MM.1S (cell line): ENCODE measurements at regions not wholly inside any gene's neighbourhood (a gene's known extent, or its start where the extent isn't known, plus 50 kb on each side); places are given as distances from the start of the nearest gene placed in this dataset.

Source experiments
- DNase-seq: peaks from one replicate; pipeline ENCODE4 v3.0.0-alpha.2; 2015
- H2AFZ ChIP-seq: fragments of 300-600 bp; sonication (generic); 2 replicates; pipeline ENCODE4 v1.6.0; 2016; ENCODE audit warnings: antibody characterized with exemption, low read length
- H3F3A ChIP-seq: fragments of 300-600 bp; sonication (generic); 2 replicates; pipeline ENCODE4 v1.6.1; 2016; ENCODE audit warnings: mild to moderate bottlenecking, antibody characterized with exemption, low read length, moderate library complexity, mixed read lengths; ENCODE audit not compliant: insufficient read depth
- H3K27ac ChIP-seq: fragments of 300-600 bp; sonication (generic); 2 replicates; pipeline ENCODE4 v1.5.1; 2016; ENCODE audit warnings: mild to moderate bottlenecking, low read length
- H3K27me3 ChIP-seq: fragments of 300-600 bp; sonication (generic); replicated peaks from 2 replicates; pipeline ENCODE4 v1.6.0; 2016; ENCODE audit warnings: low read length; ENCODE audit not compliant: insufficient read depth
- H3K36me3 ChIP-seq: fragments of 300-600 bp; sonication (generic); replicated peaks from 2 replicates; pipeline ENCODE4 v1.6.1; 2016; ENCODE audit warnings: mild to moderate bottlenecking, low read length, mixed read lengths; ENCODE audit not compliant: insufficient read depth
- H3K4me1 ChIP-seq: fragments of 300-600 bp; sonication (generic); 2 replicates; pipeline ENCODE4 v1.6.1; 2016; ENCODE audit warnings: low read length, mixed read lengths
- H3K4me2 ChIP-seq: fragments of 300-600 bp; sonication (generic); 2 replicates; pipeline ENCODE4 v1.6.0; 2016; ENCODE audit warnings: low read depth, low read length
- H3K4me3 ChIP-seq: fragments of 300-600 bp; sonication (generic); 2 replicates; pipeline ENCODE4 v1.5.1; 2016; ENCODE audit warnings: low read length, mixed read lengths
- H3K79me2 ChIP-seq: fragments of 300-600 bp; sonication (generic); 2 replicates; pipeline ENCODE4 v1.6.1; 2016; ENCODE audit warnings: mixed run types, low read length, mixed read lengths
- H3K9ac ChIP-seq: fragments of 300-600 bp; sonication (generic); 2 replicates; pipeline ENCODE4 v1.6.1; 2016; ENCODE audit warnings: low read length, mixed read lengths
- H3K9me2 ChIP-seq: fragments of 300-600 bp; sonication (generic); replicated peaks from 2 replicates; pipeline ENCODE4 v1.6.1; 2016; ENCODE audit warnings: mild to moderate bottlenecking, low read length, mixed read lengths; ENCODE audit not compliant: insufficient read depth
- H3K9me3 ChIP-seq: fragments of 300-600 bp; sonication (generic); replicated peaks from 2 replicates; pipeline ENCODE4 v1.6.1; 2016; ENCODE audit warnings: mild to moderate bottlenecking, low read length, mixed read lengths; ENCODE audit not compliant: insufficient read depth
- H4K20me1 ChIP-seq: fragments of 300-600 bp; sonication (generic); 2 replicates; pipeline ENCODE4 v1.6.1; 2016; ENCODE audit warnings: mild to moderate bottlenecking, low read length, moderate library complexity, mixed read lengths; ENCODE audit not compliant: insufficient read depth
- CTCF ChIP-seq: fragments of 300-600 bp; sonication (generic); IDR thresholded peaks from 2 replicates; pipeline ENCODE4 v1.5.1; 2016; ENCODE audit warnings: antibody characterized with exemption, low read length, mixed read lengths
- EZH2 ChIP-seq: fragments of 300-600 bp; sonication (generic); optimal IDR thresholded peaks from 2 replicates; pipeline ENCODE3; 2017; ENCODE audit warnings: low read depth, mild to moderate bottlenecking, antibody characterized with exemption, low read length, mixed read lengths
- EZH2phosphoT487 ChIP-seq: fragments of 300-600 bp; sonication (generic); IDR thresholded peaks from 2 replicates; pipeline ENCODE4 v1.6.1; 2018; ENCODE audit warnings: antibody characterized with exemption, low read length

- no peaks in the 10 kb centered on the region for H3K9me3 ChIP-seq
- no peak for DNase-seq
- no peak overlapping the region for H3K4me2 ChIP-seq
- no peak overlapping the region for H2AFZ ChIP-seq
- H3K27ac ChIP-seq = no peak overlapping the region
- no peaks in the 10 kb centered on the region for H3K36me3 ChIP-seq
- H3K4me3 ChIP-seq = no peak overlapping the region
- TF ChIP-seq CTCF (no peak), EZH2phosphoT487 (no peak), EZH2 (no peak)
- H3K27me3 ChIP-seq = no peaks in the 10 kb centered on the region
- H3K9me2 ChIP-seq = no peaks in the 10 kb centered on the region
- H3K79me2 ChIP-seq = no peaks in the 10 kb centered on the region
- no peaks in the 10 kb centered on the region for H4K20me1 ChIP-seq
- H3K4me1 ChIP-seq = no peaks in the 10 kb centered on the region
- H3K9ac ChIP-seq = no peak overlapping the region
- H3F3A ChIP-seq = no peaks in the 10 kb centered on the region
Measured at GRCh38 chr7:125030756-125031387, 101.2 kb upstream of the POT1 start.

- Histone ChIP-seq H3K36me3 (no peaks in the 10 kb centered on the region), H3K4me3 (no peak overlapping the region), H4K20me1 (no peaks in the 10 kb centered on the region), H2AFZ (no peak overlapping the region), H3K4me2 (no peak overlapping the region), H3K27ac (no peak overlapping the region), H3F3A (no peaks in the 10 kb centered on the region), H3K9ac (no peak overlapping the region), H3K9me2 (no peaks in the 10 kb centered on the region), H3K9me3 (no peaks in the 10 kb centered on the region), H3K4me1 (no peaks in the 10 kb centered on the region), H3K27me3 (no peaks in the 10 kb centered on the region), H3K79me2 (no peaks in the 10 kb centered on the region)
- DNase-seq = no peak
- TF ChIP-seq EZH2 = no peak
- TF ChIP-seq EZH2phosphoT487 = no peak
- TF ChIP-seq CTCF = no peak
Measured at GRCh38 chr7:125025620-125026019, 96.0 kb upstream of the POT1 start.

GRCh38 chr7:125020801-125021200 is 91.2 kb upstream of the POT1 start:
- Histone ChIP-seq H3F3A (no peaks in the 10 kb centered on the region), H3K4me1 (no peaks in the 10 kb centered on the region), H3K9ac (no peak overlapping the region), H3K27me3 (no peaks in the 10 kb centered on the region), H3K9me3 (no peaks in the 10 kb centered on the region), H3K27ac (no peak overlapping the region), H3K4me3 (no peak overlapping the region), H3K36me3 (no peaks in the 10 kb centered on the region), H3K9me2 (no peaks in the 10 kb centered on the region), H2AFZ (no peak overlapping the region), H3K79me2 (no peaks in the 10 kb centered on the region), H4K20me1 (no peaks in the 10 kb centered on the region), H3K4me2 (no peak overlapping the region)
- DNase-seq = no peak
- TF ChIP-seq CTCF (no peak), EZH2phosphoT487 (no peak), EZH2 (no peak)
